Limb (tissue), 2 donors: ENCODE measurements at regions not wholly inside any gene's neighbourhood (a gene's known extent, or its start where the extent isn't known, plus 50 kb on each side); places are given as distances from the start of the nearest gene placed in this dataset.
A peak's percentile ranks its signal among the peaks of the same experiment; 100 is the strongest.

Experiments
- DNase-seq, 2 donors: peaks; one replicate each; pipeline ENCODE4 v3.0.0-alpha.2; 2016; ENCODE audit errors: extremely low spot score in 2 of 2

GRCh38 chr4:116872941-116873340 is 212.4 kb downstream of the TRAM1L1 start:
- no peak for DNase-seq

- DNase-seq: no peak
Measured at GRCh38 chr4:116872308-116872707, 213.1 kb downstream of the TRAM1L1 start.

GRCh38 chr4:116870686-116871085 is 214.7 kb downstream of the TRAM1L1 start:
- no peak for DNase-seq

GRCh38 chr4:116866106-116866505 is 219.3 kb downstream of the TRAM1L1 start:
- no peak for DNase-seq

DNA sequence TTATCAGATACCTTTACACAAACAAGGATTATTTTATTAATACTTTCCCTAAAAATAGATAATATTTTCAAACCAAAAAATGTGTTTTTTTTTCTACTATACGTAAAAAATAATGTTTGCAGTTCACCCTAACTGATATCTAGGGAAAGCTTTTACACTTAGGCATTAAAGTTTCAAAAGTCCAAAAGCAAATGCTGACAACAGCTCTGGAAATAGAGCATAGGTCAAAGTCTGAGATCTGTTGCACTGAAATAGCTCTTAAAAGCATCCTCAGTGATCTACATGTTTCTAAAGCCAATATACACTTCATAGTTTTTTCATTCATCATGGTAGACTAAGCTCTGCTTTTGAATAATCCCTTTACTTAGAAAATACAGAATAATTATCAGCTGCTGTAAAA is 222.8 kb downstream of the TRAM1L1 start:
- DNase-seq: no peak

DNA sequence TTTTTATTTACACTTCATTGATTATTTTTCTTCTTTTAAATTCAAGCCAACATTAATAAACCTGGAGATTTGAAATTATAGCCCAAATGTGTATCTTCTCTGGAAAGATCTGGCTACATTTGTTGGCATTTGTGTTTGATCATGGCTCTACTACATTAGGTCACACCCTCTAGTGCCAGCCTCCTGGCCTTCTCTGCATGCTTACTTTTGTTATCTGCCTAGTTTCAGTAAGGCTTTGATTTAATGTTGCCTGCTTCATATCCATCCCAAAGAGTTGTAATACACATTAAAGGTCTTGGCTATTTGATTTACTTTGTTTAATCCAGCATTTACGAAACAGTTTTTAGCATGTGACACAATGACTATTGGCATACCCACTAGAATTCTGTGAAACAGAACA is 224.5 kb downstream of the TRAM1L1 start:
- no peak for DNase-seq

DNA sequence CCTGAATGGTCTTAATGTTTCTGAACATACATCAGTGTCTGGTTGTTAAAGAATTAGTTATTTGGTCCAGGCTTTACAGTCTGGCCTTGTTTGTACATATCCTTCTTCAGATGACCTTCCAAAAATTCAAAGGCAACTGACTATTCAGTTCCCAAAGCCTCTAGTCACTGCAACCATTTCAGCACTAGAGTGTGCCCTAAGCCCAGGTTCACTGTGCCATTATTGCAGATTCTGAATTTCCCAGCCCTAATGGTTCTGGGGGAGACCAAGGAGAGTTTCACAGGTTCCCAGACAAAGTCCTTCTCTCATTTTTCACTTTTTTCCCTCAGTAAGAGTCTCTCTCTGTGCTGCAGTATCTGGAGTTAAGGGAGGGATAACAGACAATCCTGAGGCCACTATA is 235.8 kb downstream of the TRAM1L1 start:
- DNase-seq: no peak

DNA sequence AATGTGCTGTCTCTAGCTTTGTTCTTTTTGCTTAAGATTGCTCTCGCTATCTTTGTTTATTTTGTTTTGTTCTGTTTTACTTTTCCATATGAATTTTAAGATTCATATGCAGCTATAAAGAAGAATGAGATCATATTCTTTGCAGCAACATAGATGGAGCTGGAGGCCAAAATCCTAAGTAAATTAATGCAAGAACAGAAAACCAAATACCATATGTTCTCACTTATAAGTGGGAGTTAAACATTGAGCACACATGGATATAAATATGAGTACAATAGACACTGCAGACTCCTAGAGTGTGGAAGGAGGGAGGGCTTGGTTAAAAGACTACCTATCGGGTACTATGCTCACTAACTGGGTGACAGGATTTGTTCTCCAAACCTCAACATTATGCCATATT is 237.8 kb downstream of the TRAM1L1 start:
- peak in 1 of 2 donors; percentile 25 for DNase-seq

- DNase-seq: no peak
Measured at GRCh38 chr4:116839826-116840225, 245.6 kb downstream of the TRAM1L1 start.

DNA sequence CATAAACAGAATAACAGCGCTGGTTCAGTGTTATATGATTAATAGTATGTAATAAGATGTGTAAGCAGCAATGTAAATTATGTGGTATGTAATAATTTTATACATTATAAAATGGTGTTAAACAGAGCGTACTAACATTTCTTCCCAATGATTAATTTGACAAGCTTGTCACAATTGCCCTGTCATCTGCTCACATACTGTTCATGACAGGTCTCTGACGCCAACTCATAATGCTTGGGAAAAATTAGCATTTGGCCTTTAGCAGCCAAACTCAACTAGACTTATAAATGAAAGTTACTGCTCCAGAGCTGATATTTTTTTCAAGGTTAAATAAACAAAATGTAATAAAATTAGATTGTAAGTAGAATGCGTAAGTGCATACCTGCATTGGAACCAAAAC is 246.8 kb downstream of the TRAM1L1 start:
- DNase-seq: no peak

DNA sequence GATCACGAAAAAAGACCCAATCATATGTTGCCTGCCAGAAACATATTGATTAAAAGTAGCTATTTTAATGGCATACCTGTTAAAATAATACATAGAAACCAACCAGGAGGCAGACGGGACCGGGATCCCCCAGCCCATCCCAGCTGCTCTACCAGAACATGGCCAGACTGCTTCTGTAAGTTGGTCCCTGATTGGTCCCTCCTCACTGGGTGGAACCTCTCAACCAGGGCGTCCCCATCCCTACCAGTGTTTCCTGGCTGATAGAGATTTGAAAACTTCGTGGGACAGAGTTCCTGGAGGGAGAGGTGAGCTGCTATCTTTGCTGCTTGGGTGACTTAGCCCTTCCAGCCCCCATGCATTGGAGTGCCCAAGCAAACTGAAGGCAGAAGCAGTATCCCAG is 256.2 kb downstream of the TRAM1L1 start:
- DNase-seq: no peak

DNA sequence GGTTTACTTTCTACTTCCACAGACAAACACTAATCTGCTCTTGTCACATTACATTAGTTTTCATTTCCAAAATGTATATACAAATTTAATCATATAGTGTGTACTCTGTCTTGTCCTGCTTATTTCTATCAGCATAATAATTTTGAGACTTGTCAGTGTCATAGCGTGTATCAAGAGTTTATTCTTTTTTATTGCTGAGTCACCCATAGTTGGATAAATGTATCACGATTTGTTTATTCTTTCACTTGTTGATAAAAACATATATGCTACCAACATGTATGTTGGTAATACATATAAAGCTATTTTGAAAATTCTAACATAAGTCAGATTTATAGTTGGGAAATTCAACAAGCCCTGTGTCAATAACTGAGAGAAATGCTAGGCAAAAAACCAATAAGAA is 261.2 kb downstream of the TRAM1L1 start:
- no peak for DNase-seq

DNA sequence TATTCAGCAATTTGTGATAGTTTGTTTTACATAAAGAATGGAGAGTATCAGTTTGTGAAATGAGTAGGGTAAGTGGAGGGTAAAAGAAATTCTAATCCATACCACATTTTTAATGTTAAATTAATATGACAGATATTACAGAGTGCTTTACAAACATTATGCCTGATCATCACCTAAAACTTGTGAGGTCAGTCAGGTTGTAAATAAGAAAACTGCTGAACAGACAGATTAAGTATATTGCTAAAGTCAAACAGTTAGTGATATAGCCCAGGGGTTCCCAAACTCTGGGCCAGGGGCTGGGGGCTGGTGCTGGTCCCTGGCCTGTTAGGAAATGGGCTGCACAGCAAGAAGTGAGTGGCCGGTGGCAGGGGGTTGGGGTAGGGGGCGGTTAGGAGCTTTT is 273.6 kb downstream of the TRAM1L1 start:
- no peak for DNase-seq

- no peak for DNase-seq
Measured at GRCh38 chr4:116796022-116796421, 289.4 kb downstream of the TRAM1L1 start.

- DNase-seq: no peak
Measured at GRCh38 chr4:116788723-116789122, 296.7 kb downstream of the TRAM1L1 start.

DNA sequence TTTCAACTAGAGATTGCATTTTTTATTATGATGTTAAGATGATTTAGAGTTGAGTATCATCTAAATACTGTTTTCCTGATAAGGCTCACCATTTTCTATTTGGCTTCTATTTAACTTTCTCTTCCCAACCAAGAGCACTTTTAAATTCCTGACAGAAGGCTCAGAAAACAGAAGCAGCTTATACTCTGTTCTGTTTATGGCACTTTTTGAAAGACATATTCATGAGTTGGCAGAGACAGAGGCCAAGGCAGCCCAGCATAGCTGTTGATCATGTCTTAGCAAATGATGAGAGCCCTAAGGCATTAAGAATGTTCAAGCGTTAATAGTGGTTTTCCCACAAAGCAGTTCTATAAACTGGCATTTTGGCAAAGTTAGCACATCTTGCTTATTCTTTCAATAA is 330.3 kb downstream of the TRAM1L1 start:
- no peak for DNase-seq

GRCh38 chr4:116752027-116752426 is 333.3 kb downstream of the TRAM1L1 start:
- DNase-seq: no peak

DNA sequence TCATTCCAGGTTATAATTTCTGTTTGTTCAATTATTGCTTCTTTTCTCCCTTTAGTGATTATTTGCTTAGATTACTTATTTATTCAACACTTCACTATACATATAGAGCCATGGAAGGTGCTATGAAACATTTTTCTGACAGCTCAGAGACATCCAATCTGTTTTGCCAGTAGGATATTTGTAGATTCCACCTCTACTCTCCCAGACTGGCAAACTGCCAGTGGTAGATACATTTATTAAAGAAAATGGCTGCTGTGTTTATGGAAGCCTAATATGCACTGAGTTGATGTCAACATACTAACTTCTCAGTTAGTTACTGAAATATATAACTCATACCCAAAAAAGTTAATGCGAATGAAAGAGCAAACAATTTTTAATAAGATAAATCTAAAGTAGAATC is 348.6 kb downstream of the TRAM1L1 start:
- no peak for DNase-seq

- no peak for DNase-seq
Measured at GRCh38 chr4:116734178-116734577, 351.2 kb downstream of the TRAM1L1 start.

GRCh38 chr4:116733370-116733769 is 352.0 kb downstream of the TRAM1L1 start:
- DNase-seq: no peak

GRCh38 chr4:116726523-116726922 is 358.9 kb downstream of the TRAM1L1 start:
- peak in 1 of 2 donors; percentile 2 for DNase-seq

GRCh38 chr4:116724249-116724648 is 361.1 kb downstream of the TRAM1L1 start:
- DNase-seq: no peak

DNA sequence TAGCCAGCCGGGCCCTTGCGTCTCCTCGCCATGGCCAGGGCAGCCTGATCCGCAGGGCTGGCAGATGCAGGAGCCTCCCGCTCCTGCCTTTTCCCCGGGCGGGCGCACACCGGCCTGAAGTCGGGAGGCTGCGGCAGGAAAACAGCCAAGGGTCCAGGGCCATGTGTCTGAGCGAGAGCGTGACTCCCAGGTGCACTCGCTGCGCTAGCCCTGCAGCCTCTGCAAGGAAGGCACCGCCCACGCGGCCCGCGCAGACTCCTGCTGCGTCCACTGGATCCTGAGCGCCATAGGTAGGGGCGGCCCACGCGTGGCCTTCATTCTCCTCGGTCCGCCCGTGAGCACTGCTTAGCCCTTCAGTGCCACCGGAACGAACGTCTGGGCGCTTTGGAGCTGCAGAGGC is 379.9 kb downstream of the TRAM1L1 start:
- no peak for DNase-seq

GRCh38 chr4:116702949-116703348 is 382.4 kb downstream of the TRAM1L1 start:
- no peak for DNase-seq

- no peak for DNase-seq
Measured at GRCh38 chr4:116688536-116688935, 396.8 kb downstream of the TRAM1L1 start.
